HUES64 (cell line): ENCODE measurements at regions not wholly inside any gene's neighbourhood (a gene's known extent, or its start where the extent isn't known, plus 50 kb on each side); places are given as distances from the start of the nearest gene placed in this dataset.

Source experiments
- H3K27ac ChIP-seq: 2 replicates; pipeline ENCODE4 v1.7.0; 2013; ENCODE audit warnings: low read depth, low read length, inconsistent platforms
- H3K27me3 ChIP-seq: 2 replicates; pipeline ENCODE4 v1.6.1; 2013; ENCODE audit warnings: mild to moderate bottlenecking, low read length; ENCODE audit not compliant: insufficient read depth
- H3K36me3 ChIP-seq: 2 replicates; pipeline ENCODE4 v1.6.1; 2013; ENCODE audit warnings: mild to moderate bottlenecking, low read length; ENCODE audit not compliant: insufficient read depth
- H3K4me1 ChIP-seq: 2 replicates; pipeline ENCODE4 v1.6.1; 2013; ENCODE audit warnings: mild to moderate bottlenecking, low read length, moderate library complexity; ENCODE audit not compliant: insufficient read depth
- H3K4me3 ChIP-seq: 2 replicates; pipeline ENCODE4 v1.5.1; 2013; ENCODE audit warnings: mild to moderate bottlenecking, low read length, moderate library complexity
- H3K9ac ChIP-seq: 2 replicates; pipeline ENCODE4 v1.6.1; 2013; ENCODE audit warnings: mild to moderate bottlenecking, low read depth, low read length
- H3K9me3 ChIP-seq: 2 replicates; pipeline ENCODE4 v1.6.1; 2013; ENCODE audit warnings: low read depth, low read length; ENCODE audit not compliant: insufficient read depth
- WGBS: fragments of 150-250, 120-280 bp; methylation state at CpG from one replicate; pipeline ENCODE4 v1.1.7; 2013; ENCODE audit warnings: missing lambda C conversion rate; 5-methylcytosine and 5-hydroxymethylcytosine counted together

GRCh38 chr7:25850735-25851134, 301.3 kb upstream of the NFE2L3 start:
- H3K4me3 ChIP-seq: no peak overlapping the region
- WGBS: 93% methylated on average over 8 of the region's 8 CpGs
- peaks cover 35% of the 10 kb centered on the region for H3K27me3 ChIP-seq
- H3K27ac ChIP-seq: no peak overlapping the region
- peaks cover 31% of the 10 kb centered on the region; the same call in 1 of the 2 replicates for H3K4me1 ChIP-seq
- H3K9ac ChIP-seq: no peak overlapping the region
- H3K9me3 ChIP-seq: no peaks in the 10 kb centered on the region
- no peaks in the 10 kb centered on the region for H3K36me3 ChIP-seq

DNA sequence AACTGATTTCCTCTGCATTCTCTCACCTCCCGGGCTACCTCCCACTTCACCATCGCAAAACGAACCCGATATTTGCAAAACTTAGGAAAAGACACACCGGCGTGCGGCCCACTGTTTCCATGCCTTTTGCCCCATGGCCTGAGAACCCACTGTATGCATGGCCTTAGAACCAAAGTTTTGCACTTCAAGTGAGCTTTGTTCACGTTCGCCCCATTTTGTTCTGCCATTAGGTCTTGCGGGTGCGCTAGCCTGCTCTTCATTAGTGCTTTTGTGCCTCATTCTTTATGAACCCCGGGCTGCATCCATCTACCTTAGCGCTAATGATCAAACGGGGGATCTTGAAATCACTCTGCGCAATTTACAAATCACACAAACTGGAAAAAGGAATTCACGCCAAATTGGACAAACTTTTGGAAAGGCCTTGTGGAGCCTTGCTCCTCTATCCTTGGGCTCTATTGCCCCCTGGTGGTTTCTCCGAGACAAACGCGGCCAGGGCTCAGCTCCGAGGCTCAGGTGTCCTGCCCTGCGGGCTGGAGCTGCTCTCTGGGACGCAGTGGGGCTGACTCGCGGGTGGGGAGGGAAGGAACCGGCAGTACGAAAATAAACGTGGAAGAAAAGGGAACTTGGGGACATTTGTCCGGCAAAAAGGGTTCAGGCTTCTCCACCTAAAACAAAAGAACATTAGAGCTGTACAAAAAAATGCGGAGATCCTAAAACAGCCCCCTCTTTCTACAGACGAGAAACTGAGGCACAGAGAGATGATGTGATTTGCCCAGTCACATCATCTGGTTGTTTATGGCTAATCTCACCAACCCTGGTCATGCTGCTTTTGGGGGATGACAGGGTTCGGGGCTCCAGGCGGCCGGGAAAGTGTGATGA, 300.4 kb upstream of the NFE2L3 start:
- Histone ChIP-seq H3K27me3 (peaks cover 42% of the 10 kb centered on the region), H3K36me3 (no peaks in the 10 kb centered on the region), H3K9me3 (no peaks in the 10 kb centered on the region), H3K4me3 (peak overlapping the region; percentile 48), H3K27ac (no peak overlapping the region), H3K9ac (peak overlapping the region; percentile 40; the same call in 1 of the 2 replicates), H3K4me1 (peaks cover 37% of the 10 kb centered on the region; the same call in 1 of the 2 replicates)
- WGBS: 38% methylated on average over 33 of the region's 33 CpGs

DNA sequence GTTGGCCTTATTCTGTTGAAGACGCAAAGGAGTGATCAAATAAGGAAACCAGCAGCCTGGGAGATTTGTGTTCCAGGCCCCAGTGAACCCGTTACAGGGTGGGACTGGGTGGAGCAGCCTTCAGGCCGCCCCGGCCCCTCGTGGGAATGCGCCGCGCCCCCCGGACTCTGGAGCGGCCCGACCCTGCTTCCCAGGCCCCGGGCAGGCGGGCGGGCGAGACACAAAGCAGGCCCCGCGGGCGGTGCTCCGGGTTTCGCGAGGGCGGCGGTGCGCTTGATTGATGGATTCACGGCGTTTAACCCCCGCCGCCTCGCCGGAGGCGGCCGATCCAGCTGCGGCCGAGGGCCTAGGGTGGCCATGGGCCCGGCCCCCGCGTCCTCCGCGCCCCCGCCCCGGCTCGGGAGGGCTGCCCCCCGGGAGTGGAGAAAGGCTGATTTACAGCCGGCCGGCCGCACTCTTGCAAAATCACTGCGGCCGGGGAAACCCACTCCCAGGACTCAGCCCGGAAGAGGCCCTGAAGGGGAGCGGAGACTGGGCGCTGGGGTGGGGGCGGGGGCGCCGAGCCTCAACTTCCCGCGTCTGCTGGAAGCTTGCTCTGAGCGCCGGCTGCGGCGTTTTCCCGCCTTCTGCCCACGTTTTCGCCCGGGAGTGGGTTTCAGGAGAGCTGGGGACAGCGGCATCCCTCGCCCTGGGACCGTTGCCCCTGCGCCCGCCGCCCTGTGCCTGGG, 299.6 kb upstream of the NFE2L3 start:
- peak overlapping the region; percentile 40 for H3K9ac ChIP-seq
- no peaks in the 10 kb centered on the region for H3K36me3 ChIP-seq
- peaks cover 42% of the 10 kb centered on the region for H3K27me3 ChIP-seq
- 1% methylated on average over 70 of the region's 70 CpGs for WGBS
- no peaks in the 10 kb centered on the region for H3K9me3 ChIP-seq
- H3K27ac ChIP-seq: no peak overlapping the region
- peaks cover 36% of the 10 kb centered on the region; the same call in 1 of the 2 replicates for H3K4me1 ChIP-seq
- H3K4me3 ChIP-seq: peak overlapping the region; percentile 48

GRCh38 chr7:25852939-25853271, 299.1 kb upstream of the NFE2L3 start:
- Histone ChIP-seq H3K27me3 (peaks cover 46% of the 10 kb centered on the region), H3K4me1 (peaks cover 33% of the 10 kb centered on the region), H3K9ac (peak overlapping the region; percentile 39; the same call in 1 of the 2 replicates), H3K36me3 (no peaks in the 10 kb centered on the region), H3K4me3 (peak overlapping the region; percentile 48), H3K27ac (no peak overlapping the region), H3K9me3 (no peaks in the 10 kb centered on the region)
- 6% methylated on average over 16 of the region's 16 CpGs for WGBS

DNA sequence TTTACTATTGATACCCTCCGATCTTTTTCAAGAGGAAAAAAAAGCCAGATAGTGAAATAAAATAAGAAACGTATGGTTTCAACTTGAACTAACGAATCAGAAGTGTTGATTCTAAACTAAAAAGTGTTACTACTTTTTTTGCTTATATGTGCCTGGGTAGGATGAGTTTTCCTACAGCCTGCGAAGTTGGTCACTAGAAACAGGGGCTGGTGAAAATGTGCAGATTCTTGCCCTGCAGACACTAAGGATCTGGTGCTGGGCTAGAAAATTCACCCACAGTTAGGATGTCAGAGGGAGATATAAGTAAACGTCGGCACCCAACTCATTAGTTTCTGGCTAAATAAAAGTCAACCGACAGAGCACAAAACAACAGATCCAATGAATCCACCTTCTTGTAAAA, 298.7 kb upstream of the NFE2L3 start:
- no peak overlapping the region for H3K27ac ChIP-seq
- no peak overlapping the region for H3K9ac ChIP-seq
- peaks cover 36% of the 10 kb centered on the region for H3K4me1 ChIP-seq
- no peaks in the 10 kb centered on the region for H3K36me3 ChIP-seq
- no peaks in the 10 kb centered on the region for H3K9me3 ChIP-seq
- peak overlapping the region; percentile 48 for H3K4me3 ChIP-seq
- peaks cover 50% of the 10 kb centered on the region for H3K27me3 ChIP-seq
- 33% methylated on average over 7 of the region's 7 CpGs for WGBS

DNA sequence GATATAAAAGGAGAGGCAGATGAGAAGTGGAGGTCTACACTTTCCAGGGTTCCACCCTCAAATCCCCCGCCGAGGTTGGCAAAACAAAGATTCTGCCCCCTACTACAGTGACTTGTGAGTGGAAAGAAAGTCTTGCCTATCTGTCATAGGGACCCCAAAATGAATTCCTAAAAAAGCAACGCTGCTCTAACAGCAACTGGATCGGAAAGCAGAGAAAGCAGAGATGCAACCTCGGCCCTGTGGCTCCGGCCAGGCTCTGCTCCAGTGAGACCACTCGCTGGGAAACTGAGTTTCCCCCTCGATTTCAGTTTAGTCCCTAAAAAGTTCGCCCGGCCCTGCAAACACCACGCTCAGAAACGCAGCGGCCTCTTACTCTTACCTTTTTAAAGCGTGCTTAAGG, 297.9 kb upstream of the NFE2L3 start:
- Histone ChIP-seq H3K27ac (no peak overlapping the region), H3K9ac (no peak overlapping the region), H3K4me1 (peaks cover 41% of the 10 kb centered on the region), H3K27me3 (peaks cover 57% of the 10 kb centered on the region), H3K9me3 (no peaks in the 10 kb centered on the region), H3K4me3 (peak overlapping the region; percentile 39), H3K36me3 (no peaks in the 10 kb centered on the region)
- WGBS: 10% methylated on average over 14 of the region's 14 CpGs

- H3K4me3 ChIP-seq: peak overlapping the region; percentile 76
- H3K9me3 ChIP-seq: no peaks in the 10 kb centered on the region
- H3K36me3 ChIP-seq: no peaks in the 10 kb centered on the region
- H3K27ac ChIP-seq: no peak overlapping the region; the same call in 1 of the 2 replicates
- H3K9ac ChIP-seq: no peak overlapping the region
- peaks cover 65% of the 10 kb centered on the region for H3K27me3 ChIP-seq
- H3K4me1 ChIP-seq: peaks cover 41% of the 10 kb centered on the region
- 2% methylated on average over 17 of the region's 20 CpGs for WGBS
These were observed 297.1 kb upstream of the NFE2L3 start for GRCh38 chr7:25854608-25855497.

DNA sequence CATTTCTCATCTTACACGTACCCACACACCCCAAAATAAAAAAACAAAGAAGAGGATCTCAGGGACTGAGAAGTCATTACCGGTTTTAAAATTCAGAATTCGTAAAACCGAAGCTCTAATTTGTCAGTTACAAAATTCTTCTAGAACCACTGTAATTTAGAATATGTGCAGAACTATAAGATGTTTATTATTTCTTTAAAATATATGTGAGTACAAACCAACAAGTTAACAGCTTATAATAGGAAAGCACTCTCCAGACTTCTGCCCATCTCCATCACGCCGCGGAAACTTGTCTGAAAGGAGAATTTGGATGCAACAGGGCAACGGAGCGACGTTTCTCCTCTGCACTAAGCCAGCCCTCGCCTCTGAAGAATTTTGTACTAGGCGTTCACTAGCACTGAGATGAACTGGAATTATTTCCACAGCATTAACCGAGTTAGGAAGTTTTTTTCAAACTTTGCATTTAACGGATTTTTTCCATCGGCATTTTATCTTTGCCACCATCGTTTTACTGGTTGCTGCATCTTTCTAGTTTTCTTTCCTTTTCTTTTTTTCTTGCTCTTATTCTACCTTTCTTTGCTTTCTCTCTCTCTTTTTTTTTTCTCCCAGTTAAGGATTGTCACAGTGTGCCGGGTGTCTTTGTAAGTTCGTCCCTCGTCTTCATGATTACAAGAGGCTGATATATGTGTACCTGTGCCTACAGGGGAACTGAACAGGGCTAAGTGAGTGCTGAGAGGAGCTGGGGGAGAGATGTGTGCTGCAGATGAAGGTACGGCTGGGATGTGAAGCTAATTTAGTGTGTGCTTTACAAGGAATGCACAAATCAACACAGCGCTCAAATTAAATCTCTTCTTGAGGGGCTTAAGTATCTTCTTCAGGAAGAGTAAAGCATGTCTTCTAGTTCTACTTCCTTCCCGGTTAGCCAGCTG, 295.9 kb upstream of the NFE2L3 start:
- peaks cover 41% of the 10 kb centered on the region for H3K4me1 ChIP-seq
- no peaks in the 10 kb centered on the region for H3K9me3 ChIP-seq
- H3K4me3 ChIP-seq: peak overlapping the region; percentile 76
- WGBS: 3% methylated on average over 21 of the region's 22 CpGs
- H3K36me3 ChIP-seq: no peaks in the 10 kb centered on the region
- peaks cover 78% of the 10 kb centered on the region for H3K27me3 ChIP-seq
- H3K9ac ChIP-seq: peak overlapping the region; percentile 61
- H3K27ac ChIP-seq: peak overlapping the region; percentile 88

GRCh38 chr7:25857376-25858067, 294.5 kb upstream of the NFE2L3 start:
- no peaks in the 10 kb centered on the region for H3K36me3 ChIP-seq
- peak overlapping the region; percentile 88 for H3K27ac ChIP-seq
- peaks cover 42% of the 10 kb centered on the region for H3K4me1 ChIP-seq
- WGBS: 1% methylated on average over 18 of the region's 21 CpGs
- H3K9ac ChIP-seq: peak overlapping the region; percentile 63; the same call in 1 of the 2 replicates
- H3K4me3 ChIP-seq: peak overlapping the region; percentile 76
- H3K27me3 ChIP-seq: peaks cover 77% of the 10 kb centered on the region
- no peaks in the 10 kb centered on the region for H3K9me3 ChIP-seq

DNA sequence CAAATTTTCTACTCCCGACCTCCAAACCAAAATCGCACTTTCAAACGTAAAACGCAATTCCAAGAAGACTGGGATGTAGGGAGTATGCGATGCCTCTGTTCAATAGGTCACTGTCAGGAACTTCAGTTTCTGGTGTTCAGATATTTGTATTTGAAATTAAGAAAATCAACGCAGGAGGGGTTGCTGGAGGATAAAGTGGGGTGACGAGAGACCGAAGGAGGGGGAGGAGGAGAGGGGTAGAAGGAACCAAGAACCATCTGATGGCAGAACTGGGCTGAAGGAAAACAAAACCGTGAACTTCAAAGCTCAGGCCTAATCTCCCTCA, 293.8 kb upstream of the NFE2L3 start:
- H3K4me3 ChIP-seq: peak overlapping the region; percentile 76
- H3K27ac ChIP-seq: peak overlapping the region; percentile 88; the same call in 1 of the 2 replicates
- no peaks in the 10 kb centered on the region for H3K9me3 ChIP-seq
- no peak overlapping the region for H3K9ac ChIP-seq
- H3K36me3 ChIP-seq: no peaks in the 10 kb centered on the region
- peaks cover 44% of the 10 kb centered on the region for H3K4me1 ChIP-seq
- peaks cover 75% of the 10 kb centered on the region for H3K27me3 ChIP-seq
- WGBS: 23% methylated on average over 8 of the region's 9 CpGs
